Neural progenitor cell (in vitro differentiated cells): ENCODE measurements at regions not wholly inside any gene's neighbourhood (a gene's known extent, or its start where the extent isn't known, plus 50 kb on each side); places are given as distances from the start of the nearest gene placed in this dataset.

ENCODE experiments used
- EZH2 ChIP-seq: fragments of 200-600 bp; sonication (generic); IDR thresholded peaks from 2 replicates; pipeline ENCODE4 v1.6.1; 2017; ENCODE audit warnings: antibody characterized with exemption, mild to moderate bottlenecking, moderate library complexity
- EZH2phosphoT487 ChIP-seq: fragments of 200-600 bp; sonication (generic); IDR thresholded peaks from 2 replicates; pipeline ENCODE4 v1.6.1; 2017; ENCODE audit warnings: antibody characterized with exemption

DNA sequence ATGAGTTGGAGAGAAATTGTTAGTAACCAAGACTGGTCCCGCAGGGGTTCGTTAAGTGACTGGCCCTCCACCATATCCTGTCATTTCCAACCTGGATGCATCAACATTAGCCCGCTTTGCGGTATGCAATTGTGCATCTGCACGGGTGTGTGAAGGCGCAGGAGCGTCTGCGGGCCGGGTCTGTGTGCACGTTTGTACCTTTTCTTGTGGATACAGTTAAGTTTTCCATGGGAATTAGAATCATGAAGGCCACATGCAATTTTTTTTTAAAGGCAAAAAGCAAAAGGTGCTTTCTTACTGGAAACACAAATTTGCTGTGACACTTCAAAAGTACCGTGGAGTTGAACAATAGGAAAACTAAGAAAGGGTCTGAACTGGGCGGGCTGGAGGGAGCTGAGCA, 355.4 kb upstream of the ZFHX3 start:
- TF ChIP-seq EZH2 (no peak), EZH2phosphoT487 (no peak)
